Endodermal cell (in vitro differentiated cells): ENCODE measurements at regions not wholly inside any gene's neighbourhood (a gene's known extent, or its start where the extent isn't known, plus 50 kb on each side); places are given as distances from the start of the nearest gene placed in this dataset.

ENCODE experiments used
- DNase-seq: peaks from one replicate; pipeline ENCODE4 v3.0.0-alpha.2; 2017
- H3K27ac ChIP-seq: 2 replicates; pipeline ENCODE4 v1.5.1; 2013; ENCODE audit warnings: mild to moderate bottlenecking, low read depth, low read length, moderate library complexity
- H3K27me3 ChIP-seq: 2 replicates; pipeline ENCODE4 v1.6.1; 2013; ENCODE audit warnings: mild to moderate bottlenecking, low read length, moderate library complexity; ENCODE audit not compliant: insufficient read depth, control insufficient read depth, poor library complexity, severe bottlenecking
- H3K36me3 ChIP-seq: 2 replicates; pipeline ENCODE4 v1.7.0; 2013; ENCODE audit warnings: mild to moderate bottlenecking, low read length, moderate library complexity; ENCODE audit not compliant: control insufficient read depth, insufficient read depth
- H3K4me1 ChIP-seq: one replicate; pipeline ENCODE4 v1.7.0; 2013; ENCODE audit warnings: low read length; ENCODE audit not compliant: control insufficient read depth, insufficient read depth
- H3K4me3 ChIP-seq: 2 replicates; pipeline ENCODE4 v1.5.1; 2013; ENCODE audit warnings: mild to moderate bottlenecking, low read length, moderate library complexity
- H3K9ac ChIP-seq: 2 replicates; pipeline ENCODE4 v1.6.1; 2013; ENCODE audit warnings: mild to moderate bottlenecking, low read length, moderate library complexity; ENCODE audit not compliant: poor library complexity, severe bottlenecking; ENCODE audit errors: extremely low read depth
- H3K9me3 ChIP-seq: 2 replicates; pipeline ENCODE4 v1.6.1; 2013; ENCODE audit warnings: mild to moderate bottlenecking, low read length, moderate library complexity; ENCODE audit not compliant: control insufficient read depth
- H3K27ac Mint-ChIP-seq: 2 replicates; pipeline ENCODE4 v1.8.0; 2020; ENCODE audit warnings: mixed read lengths
- H3K27me3 Mint-ChIP-seq: 2 replicates; pipeline ENCODE4 v1.8.0; 2021; ENCODE audit warnings: mild to moderate bottlenecking, mixed read lengths; ENCODE audit not compliant: insufficient read depth
- H3K36me3 Mint-ChIP-seq: 2 replicates; pipeline ENCODE4 v1.8.0; 2020; ENCODE audit warnings: low read depth, mixed read lengths
- H3K4me1 Mint-ChIP-seq: 2 replicates; pipeline ENCODE4 v1.8.0; 2020; ENCODE audit warnings: mixed read lengths
- H3K4me3 Mint-ChIP-seq: 2 replicates; pipeline ENCODE4 v1.8.0; 2020; ENCODE audit warnings: mild to moderate bottlenecking, moderate library complexity, mixed read lengths
- H3K9me3 Mint-ChIP-seq: 2 replicates; pipeline ENCODE4 v1.8.0; 2020; ENCODE audit warnings: mild to moderate bottlenecking, mixed read lengths
- CTCF ChIP-seq: fragments of 200-600 bp; sonication (generic); conservative IDR thresholded peaks from 2 replicates; pipeline ENCODE4 v1.5.0; 2021; ENCODE audit warnings: antibody characterized with exemption, mild to moderate bottlenecking
- WGBS, 2 experiments: methylation state at CpG; one replicate each; pipeline versions ENCODE4 v1.1.5 to v1.1.7; 2013; ENCODE audit warnings: missing lambda C conversion rate in 2 of 2, mixed read lengths in 1 of 2; ENCODE audit not compliant: insufficient coverage in 1 of 2, insufficient read length in 1 of 2; 5-methylcytosine and 5-hydroxymethylcytosine counted together

GRCh38 chr6:78513856-78514255, 353.5 kb upstream of the IRAK1BP1 start:
- TF ChIP-seq CTCF = peak; percentile 79
- Histone ChIP-seq H3K9ac (no peak overlapping the region), H3K4me1 (no peaks in the 10 kb centered on the region), H3K9me3 (peaks cover 2% of the 10 kb centered on the region), H3K4me3 (no peak overlapping the region), H3K36me3 (no peaks in the 10 kb centered on the region), H3K27me3 (no peaks in the 10 kb centered on the region), H3K27ac (no peak overlapping the region)
- Mint-ChIP-seq H3K4me1 (no peaks in the 10 kb centered on the region), H3K27ac (no peak overlapping the region), H3K9me3 (peaks cover under 1% of the 10 kb centered on the region), H3K36me3 (no peaks in the 10 kb centered on the region), H3K4me3 (no peak overlapping the region), H3K27me3 (no peaks in the 10 kb centered on the region)
- DNase-seq = peak; percentile 58
- 83% methylated on average over 2 of the region's 2 CpGs; no CpG with 5 or more reads in 1 of the 2 experiments for WGBS, 2 experiments

GRCh38 chr6:78515271-78515670, 352.1 kb upstream of the IRAK1BP1 start:
- DNase-seq = no peak
- no peaks in the 10 kb centered on the region for H3K4me1 Mint-ChIP-seq
- no peak for TF ChIP-seq CTCF
- Histone ChIP-seq H3K9me3 (no peaks in the 10 kb centered on the region), H3K36me3 (no peaks in the 10 kb centered on the region), H3K4me3 (no peak overlapping the region), H3K9ac (no peak overlapping the region), H3K4me1 (no peaks in the 10 kb centered on the region), H3K27ac (no peak overlapping the region), H3K27me3 (no peaks in the 10 kb centered on the region)
- no peaks in the 10 kb centered on the region for H3K27me3 Mint-ChIP-seq
- H3K36me3 Mint-ChIP-seq = no peaks in the 10 kb centered on the region
- no peak overlapping the region for H3K27ac Mint-ChIP-seq
- no peaks in the 10 kb centered on the region for H3K9me3 Mint-ChIP-seq
- 86 to 89% methylated on average over 2 of the region's 2 CpGs for WGBS, 2 experiments
- H3K4me3 Mint-ChIP-seq = no peak overlapping the region

- no peaks in the 10 kb centered on the region for H3K27me3 Mint-ChIP-seq
These were observed 350.0 kb upstream of the IRAK1BP1 start for GRCh38 chr6:78517399-78517798.

More at GRCh38 chr6:78517399-78517798, 350.0 kb upstream of the IRAK1BP1 start:
- TF ChIP-seq CTCF = no peak
- Mint-ChIP-seq H3K4me1 (no peaks in the 10 kb centered on the region), H3K4me3 (no peak overlapping the region), H3K9me3 (no peaks in the 10 kb centered on the region), H3K27ac (no peak overlapping the region), H3K36me3 (no peaks in the 10 kb centered on the region)
- WGBS, 2 experiments = 76 to 83% methylated on average over 1 to 2 of the region's 2 CpGs
- H3K4me3 ChIP-seq = no peak overlapping the region
- H3K36me3 ChIP-seq = no peaks in the 10 kb centered on the region
- H3K4me1 ChIP-seq = no peaks in the 10 kb centered on the region
- H3K27me3 ChIP-seq = no peaks in the 10 kb centered on the region
- no peak overlapping the region for H3K9ac ChIP-seq
- no peak overlapping the region for H3K27ac ChIP-seq
- DNase-seq = no peak
- no peaks in the 10 kb centered on the region for H3K9me3 ChIP-seq
